ENCODE measurements at regions not wholly inside any gene's neighbourhood (a gene's known extent, or its start where the extent isn't known, plus 50 kb on each side); places are given as distances from the start of the nearest gene placed in this dataset.

- ChIA-PET CTCF (ENCODE audit: low intra/inter-chr PET ratio) (no interaction called here), POLR2A (no interaction called here)
- no TSS peak for BruUV-seq (replicated peaks)
- 0% methylated on average over 3 of the region's 3 CpGs for WGBS (ENCODE audit: insufficient coverage, low coverage, missing lambda C conversion rate)
- no peak for DNase-seq (ENCODE audit: extremely low read depth in 1 of 4, low spot score in 3 of 4)
- H3K9me3 ChIP-seq (replicated peaks; ENCODE audit: control insufficient read depth, insufficient read depth, low read depth, low read length), result no peaks in the 10 kb centered on the region
- H3K79me2 ChIP-seq (ENCODE audit: control insufficient read depth, insufficient read depth, low read length), result no peaks in the 10 kb centered on the region
- no peak overlapping the region for H3K4me2 ChIP-seq (ENCODE audit: insufficient read depth, low read length)
- no peak for ATAC-seq
- no peaks in the 10 kb centered on the region; a peak in 1 of 5 replicates for H3K27me3 ChIP-seq (ENCODE audit: control insufficient read depth in 2 of 2, insufficient read depth in 2 of 2, low read length in 2 of 2)
- H3K4me1 ChIP-seq (replicated peaks in 1 of 2; ENCODE audit: control insufficient read depth in 2 of 2, insufficient read depth in 2 of 2, low read length in 2 of 2), result no peaks in the 10 kb centered on the region
- no peaks in the 10 kb centered on the region for H4K20me1 ChIP-seq (replicated peaks; ENCODE audit: control insufficient read depth, insufficient read depth, low read length)
- no peak for FAIRE-seq
- H3K36me3 ChIP-seq (ENCODE audit: control insufficient read depth, insufficient read depth, low read length), result no peaks in the 10 kb centered on the region
- H3K27ac ChIP-seq (ENCODE audit: extremely low read depth, low read depth, low read length), result no peak overlapping the region
- in situ Hi-C loops (cut with MboI) (no loop called here), intact Hi-C loops (cut with micrococcal nuclease) (no loop called here)
- no peak for TF ChIP-seq JUN (IDR thresholded peaks at IDR 0.05; ENCODE audit: borderline replicate concordance, low read depth, low read length)
- no peak for TF ChIP-seq JUN (CRISPR knock-in tag; IDR thresholded peaks at IDR 0.05; ENCODE audit: borderline replicate concordance)
- no peak for TF ChIP-seq ATF1 (CRISPR knock-in tag; IDR thresholded peaks at IDR 0.05)
- TF ChIP-seq ATF1 (tag; IDR thresholded peaks at IDR 0.05), result no peak
- TF ChIP-seq ZNF41 (CRISPR knock-in tag; conservative IDR thresholded peaks at IDR 0.05), result no peak
- TF ChIP-seq HMGXB4 (CRISPR knock-in tag; IDR thresholded peaks at IDR 0.05), result no peak
- TF ChIP-seq IRF2 (CRISPR knock-in tag; IDR thresholded peaks at IDR 0.05), result no peak
- no peak for TF ChIP-seq ZNF507 (tag; conservative IDR thresholded peaks at IDR 0.05)
- no peak for TF ChIP-seq NR0B1 (IDR thresholded peaks at IDR 0.05; ENCODE audit: partially characterized antibody)
- TF ChIP-seq NFXL1 (CRISPR knock-in tag; IDR thresholded peaks at IDR 0.05), result no peak
- TF ChIP-seq ZNF740 (CRISPR knock-in tag; IDR thresholded peaks at IDR 0.05), result no peak
- no peak for TF ChIP-seq ZNF740 (tag; IDR thresholded peaks at IDR 0.05)
- no peak for TF ChIP-seq ZNF124 (CRISPR knock-in tag; IDR thresholded peaks at IDR 0.05)
- no peak for TF ChIP-seq DACH1 (IDR thresholded peaks at IDR 0.05; ENCODE audit: partially characterized antibody)
- no peak overlapping the region for H2AFZ ChIP-seq (ENCODE audit: low read depth, low read length)
- no peaks in the 10 kb centered on the region for H3K9me1 ChIP-seq (ENCODE audit: control insufficient read depth, insufficient read depth, low read length)
- no peak overlapping the region for H3K4me3 ChIP-seq
- no peak overlapping the region for H3K9ac ChIP-seq (ENCODE audit: insufficient read depth in 1 of 2, low read depth in 2 of 2, low read length in 2 of 2)
These were observed 173.3 kb upstream of the BET1 start for GRCh38 chr7:94177441-94177840.
